GM18505 (cell line): ENCODE measurements at regions not wholly inside any gene's neighbourhood (a gene's known extent, or its start where the extent isn't known, plus 50 kb on each side); places are given as distances from the start of the nearest gene placed in this dataset.

Experiments used
- ATAC-seq: cut with Tn5 transposase; IDR thresholded peaks from one replicate; pipeline ENCODE4 v1.9.1; 2021; ENCODE audit not compliant: unreplicated experiment
- POLR2A ChIP-seq: IDR thresholded peaks from 4 replicates; pipeline ENCODE4 v1.6.1; 2011; ENCODE audit warnings: borderline replicate concordance; ENCODE audit not compliant: insufficient read depth, insufficient read length; ENCODE audit errors: extremely low read depth

- TF ChIP-seq POLR2A = no peak
- ATAC-seq = no peak
Measured at GRCh38 chr7:156166692-156167416, 354.6 kb upstream of the SHH start.

DNA sequence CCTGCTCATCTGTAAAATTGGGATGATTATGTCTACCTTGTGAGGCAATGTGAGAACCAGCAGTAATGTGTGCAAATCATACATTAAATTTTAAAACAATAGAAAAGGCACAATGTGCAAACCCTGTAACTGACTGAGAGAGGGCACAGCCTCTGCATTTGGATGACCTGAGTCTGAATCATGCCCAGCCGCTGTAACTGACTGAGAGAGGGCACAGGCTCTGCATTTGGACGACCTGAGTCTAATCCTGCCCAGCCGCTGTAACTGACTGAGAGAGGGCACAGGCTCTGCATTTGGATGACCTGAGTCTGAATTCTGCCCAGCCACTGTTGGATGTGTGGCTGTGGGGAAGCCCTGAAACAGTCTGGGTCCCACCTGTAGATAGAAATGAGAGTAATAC is 351.5 kb upstream of the SHH start:
- TF ChIP-seq POLR2A = no peak
- ATAC-seq = no peak

DNA sequence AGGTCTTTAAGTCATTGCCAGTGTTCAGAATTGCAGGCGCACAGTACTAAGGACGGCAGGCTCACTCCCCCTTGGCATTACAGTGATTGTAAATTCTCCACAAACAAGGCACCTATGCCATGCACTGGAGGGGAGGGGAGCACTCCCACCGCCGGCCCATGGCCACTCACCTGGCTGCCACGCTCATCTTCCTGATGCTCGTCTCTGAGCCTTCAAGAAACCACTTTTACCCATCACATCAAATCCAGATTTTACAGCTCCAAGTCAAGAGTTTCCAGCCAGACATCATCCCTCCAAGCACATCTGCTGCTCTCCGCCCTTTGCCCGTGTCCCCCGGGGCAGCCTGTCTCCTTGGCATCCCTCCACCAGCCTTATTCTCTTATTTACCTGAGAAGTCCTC is 350.2 kb upstream of the SHH start:
- ATAC-seq = no peak
- no peak for TF ChIP-seq POLR2A

GRCh38 chr7:156160811-156161210 is 348.5 kb upstream of the SHH start:
- TF ChIP-seq POLR2A = no peak
- ATAC-seq = no peak

GRCh38 chr7:156158693-156159092 is 346.4 kb upstream of the SHH start:
- TF ChIP-seq POLR2A = no peak
- ATAC-seq = no peak

- no peak for ATAC-seq
Measured at GRCh38 chr7:156158213-156158612, 345.9 kb upstream of the SHH start.

DNA sequence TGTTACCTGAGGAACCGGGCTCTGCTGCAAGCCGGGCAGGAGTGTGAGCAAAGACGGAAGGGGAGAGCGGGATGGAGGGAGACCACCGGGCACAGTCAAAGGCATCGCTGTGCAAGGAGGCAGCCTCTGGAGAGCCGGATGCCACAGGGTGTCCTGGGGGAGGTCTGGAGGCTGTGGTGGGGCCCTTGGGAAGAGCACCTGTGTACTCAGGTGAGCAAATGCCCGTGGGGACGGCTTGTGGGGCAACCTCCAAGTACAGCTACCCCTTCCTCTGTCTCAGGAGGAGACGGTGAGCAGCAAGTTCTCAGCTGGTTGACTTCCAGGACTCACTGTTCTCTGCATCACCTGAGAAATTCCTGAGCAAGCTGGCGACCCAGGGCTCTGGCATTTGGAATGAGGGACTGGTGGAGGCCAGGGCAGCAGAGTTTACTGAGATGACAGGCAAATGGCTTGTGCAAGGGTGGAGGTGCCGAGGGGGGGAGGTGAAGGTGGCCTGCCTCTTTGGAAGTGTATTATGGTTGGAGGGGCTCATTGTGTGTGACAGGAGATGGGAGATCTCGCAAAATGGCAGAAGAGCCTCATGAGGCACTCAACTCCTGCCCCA is 345.2 kb upstream of the SHH start:
- no peak for TF ChIP-seq POLR2A
- no peak for ATAC-seq

More at GRCh38 chr7:156158213-156158612, 345.9 kb upstream of the SHH start:
- TF ChIP-seq POLR2A = no peak

- no peak for TF ChIP-seq POLR2A
- ATAC-seq = no peak
Measured at GRCh38 chr7:156156734-156157408, 344.6 kb upstream of the SHH start.

GRCh38 chr7:156155988-156156733 is 343.9 kb upstream of the SHH start:
- no peak for TF ChIP-seq POLR2A
- no peak for ATAC-seq

GRCh38 chr7:156153590-156153989 is 341.3 kb upstream of the SHH start:
- no peak for TF ChIP-seq POLR2A
- no peak for ATAC-seq

DNA sequence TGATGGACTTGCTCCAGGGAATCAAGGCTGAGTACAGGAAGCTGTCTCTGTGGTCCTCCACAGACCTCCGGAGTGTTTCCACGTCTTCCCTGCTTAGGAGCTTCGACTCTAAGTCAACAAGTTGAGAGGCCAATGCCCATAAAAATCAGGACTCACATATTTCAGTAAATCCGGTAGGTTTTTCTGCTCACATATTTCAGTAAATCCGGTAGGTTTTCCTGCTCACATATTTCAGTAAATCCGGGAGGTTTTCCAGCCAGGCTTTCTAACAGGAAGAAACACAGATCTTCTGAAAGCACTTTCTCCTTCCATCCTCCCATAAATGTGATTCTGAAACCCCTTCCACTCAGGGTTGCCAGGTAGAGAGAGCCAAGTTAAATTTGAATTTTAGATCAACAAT is 340.1 kb upstream of the SHH start:
- no peak for ATAC-seq
- no peak for TF ChIP-seq POLR2A

- ATAC-seq = no peak
- TF ChIP-seq POLR2A = no peak
Measured at GRCh38 chr7:156151658-156152057, 339.4 kb upstream of the SHH start.

GRCh38 chr7:156151078-156151477 is 338.8 kb upstream of the SHH start:
- no peak for TF ChIP-seq POLR2A
- no peak for ATAC-seq
